A172 (cell line): ENCODE measurements at regions not wholly inside any gene's neighbourhood (a gene's known extent, or its start where the extent isn't known, plus 50 kb on each side); places are given as distances from the start of the nearest gene placed in this dataset.
"Not testable (repeated sequence)": the region's sequence is repeated elsewhere in the genome, so short reads cannot be mapped to it uniquely, and the experiment has no call there.

Experiments
- DNase-seq: peaks from one replicate; pipeline ENCODE4 v3.0.0-alpha.2; 2015; ENCODE audit warnings: low spot score

GRCh38 chr7:34207810-34208209 lies 302.5 kb downstream of the BMPER start:
- DNase-seq: no peak

- no peak for DNase-seq
Measured at GRCh38 chr7:34208878-34209621, 303.7 kb downstream of the BMPER start.

GRCh38 chr7:34211018-34211417 lies 305.7 kb downstream of the BMPER start:
- DNase-seq: no peak

GRCh38 chr7:34217972-34218371 lies 312.6 kb downstream of the BMPER start:
- no peak for DNase-seq

- no peak for DNase-seq
Measured at GRCh38 chr7:34219153-34219718, 313.9 kb downstream of the BMPER start.

- no peak for DNase-seq
Measured at GRCh38 chr7:34220506-34221185, 315.3 kb downstream of the BMPER start.

DNA sequence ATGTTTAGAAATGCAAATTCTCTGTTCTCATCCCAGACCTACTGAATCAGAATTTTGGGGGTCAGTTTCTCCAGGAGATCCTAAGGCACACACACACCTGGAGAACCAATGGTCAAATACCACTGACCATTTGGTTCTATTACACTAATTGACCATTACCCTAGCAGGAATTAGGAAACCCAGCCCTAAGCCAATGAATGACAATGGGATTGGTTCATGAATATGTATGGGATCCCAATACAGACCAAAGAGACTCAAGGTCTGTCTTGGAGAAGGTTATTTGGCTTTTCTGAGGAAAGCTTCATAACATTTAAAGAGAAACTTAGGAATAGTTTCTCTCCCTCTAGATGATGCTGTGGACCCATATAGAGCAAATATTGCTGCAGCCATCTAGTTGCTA lies 317.0 kb downstream of the BMPER start:
- no peak for DNase-seq

- DNase-seq: no peak
Measured at GRCh38 chr7:34222722-34223121, 317.4 kb downstream of the BMPER start.

- DNase-seq: no peak
Measured at GRCh38 chr7:34224281-34224680, 318.9 kb downstream of the BMPER start.

DNA sequence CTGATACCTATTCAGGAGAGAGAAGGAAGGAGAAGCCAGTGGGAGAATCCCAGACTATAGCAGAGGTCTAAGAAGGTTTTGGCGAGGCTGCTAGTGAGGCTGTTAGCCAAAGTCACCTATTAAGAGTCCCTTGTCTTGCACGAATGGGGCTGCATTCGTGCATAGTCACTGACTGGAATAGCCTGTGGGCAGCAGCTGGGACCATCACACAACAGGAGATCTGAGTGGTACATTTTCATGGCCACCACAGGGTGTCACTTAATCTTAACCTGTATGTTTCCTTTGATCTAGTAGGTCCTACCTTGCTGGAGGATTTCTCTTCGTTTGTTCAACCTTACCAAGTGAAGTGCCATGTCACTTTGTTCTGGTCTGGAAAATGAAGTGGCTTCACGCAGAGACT lies 319.9 kb downstream of the BMPER start:
- DNase-seq: no peak

- DNase-seq: no peak
Measured at GRCh38 chr7:34227525-34227924, 322.2 kb downstream of the BMPER start.

GRCh38 chr7:34235101-34235500 lies 329.8 kb downstream of the BMPER start:
- DNase-seq: not testable (repeated sequence)

DNA sequence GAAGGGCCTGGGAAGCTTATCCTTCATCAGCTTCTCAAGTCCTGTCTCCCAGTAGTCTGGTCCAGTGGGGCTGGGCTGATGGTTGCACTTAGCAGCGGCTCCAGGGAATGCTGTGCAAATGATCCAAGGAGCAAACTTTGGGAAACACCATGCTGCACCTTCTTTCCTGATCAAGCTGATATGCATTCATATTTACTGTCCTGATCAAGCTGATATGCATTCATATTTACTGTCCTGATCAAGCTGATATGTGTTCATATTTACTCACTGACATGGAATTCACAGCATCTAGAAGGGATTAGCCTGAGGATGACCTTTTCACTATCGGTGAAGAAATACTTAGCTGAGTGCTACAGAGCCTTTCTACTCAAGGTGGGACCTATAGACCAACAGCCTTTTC lies 330.7 kb downstream of the BMPER start:
- DNase-seq: no peak

GRCh38 chr7:34236839-34237492 lies 331.6 kb downstream of the BMPER start:
- DNase-seq: no peak

- no peak for DNase-seq
Measured at GRCh38 chr7:34237493-34237849, 332.1 kb downstream of the BMPER start.

GRCh38 chr7:34240417-34240816 lies 335.1 kb downstream of the BMPER start:
- no peak for DNase-seq

DNA sequence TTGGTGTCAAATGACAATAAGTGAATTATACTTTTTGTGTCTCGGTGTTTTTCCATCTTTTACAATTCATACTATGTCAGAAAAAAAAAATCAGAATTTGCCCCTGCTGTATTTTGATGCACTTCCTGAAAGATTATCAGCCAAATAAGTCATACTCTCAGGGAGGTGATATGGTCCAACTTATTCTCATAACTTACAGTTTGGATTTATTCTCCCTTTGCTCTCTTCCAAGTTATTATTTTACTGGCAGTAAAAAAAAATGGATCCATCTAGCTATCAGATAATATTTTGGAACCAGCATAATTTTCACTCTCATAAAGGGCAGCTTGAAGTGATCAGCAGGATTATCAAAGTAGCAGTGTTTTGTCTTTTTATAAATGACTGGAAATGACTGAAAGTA lies 337.1 kb downstream of the BMPER start:
- DNase-seq: no peak

DNA sequence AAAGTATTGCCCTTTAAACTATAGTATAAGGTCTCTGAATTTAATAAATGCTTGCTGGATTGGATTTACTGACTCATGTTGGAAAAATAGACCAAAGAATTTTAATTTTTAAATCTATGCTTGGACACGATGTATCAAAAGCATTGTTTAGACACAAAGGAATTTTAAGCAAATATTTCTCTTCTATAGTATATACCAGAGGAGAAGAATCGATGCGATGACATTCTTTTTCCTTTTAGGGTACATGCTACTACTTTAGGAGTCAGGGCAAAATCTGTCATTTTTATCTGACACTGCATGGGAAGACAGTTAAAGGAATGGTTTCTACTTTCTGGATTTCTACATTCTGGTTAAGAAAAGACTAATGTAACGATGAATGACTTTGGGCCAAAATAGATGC lies 339.9 kb downstream of the BMPER start:
- DNase-seq: no peak

DNA sequence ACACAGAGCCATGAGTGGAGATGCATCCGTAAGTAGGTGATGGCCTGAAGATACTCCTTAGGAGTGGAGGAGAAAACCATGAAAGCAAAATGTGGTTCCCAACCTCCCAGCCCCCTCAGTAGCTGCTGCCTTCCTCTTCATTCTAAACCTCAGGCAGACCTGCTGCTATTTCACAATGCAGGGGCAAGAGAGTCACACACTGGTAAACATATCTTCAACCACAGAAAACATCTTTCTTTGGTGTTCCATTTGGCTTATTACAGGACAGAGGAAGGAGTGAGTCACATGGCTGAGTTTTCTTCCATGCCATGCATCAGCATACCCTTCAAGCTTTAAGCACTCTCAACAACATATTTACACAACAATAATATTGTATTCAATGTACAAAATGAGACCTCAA lies 342.1 kb downstream of the BMPER start:
- peak; percentile 31 for DNase-seq

- DNase-seq: no peak
Measured at GRCh38 chr7:34249192-34249591, 343.9 kb downstream of the BMPER start.

- peak; percentile 97 for DNase-seq
Measured at GRCh38 chr7:34260279-34260678, 354.9 kb downstream of the BMPER start.

GRCh38 chr7:34263168-34263567 lies 357.8 kb downstream of the BMPER start:
- no peak for DNase-seq

GRCh38 chr7:34269084-34269483 lies 363.7 kb downstream of the BMPER start:
- no peak for DNase-seq
